Bronchial epithelial cell (primary cell): ENCODE measurements at regions not wholly inside any gene's neighbourhood (a gene's known extent, or its start where the extent isn't known, plus 50 kb on each side); places are given as distances from the start of the nearest gene placed in this dataset.

Source experiments
- DNase-seq: peaks from one replicate; pipeline ENCODE4 v3.0.0-alpha.2; 2010; ENCODE audit warnings: low read depth
- FAIRE-seq: peaks from 2 replicates; lab custom pipeline; 2011; peaks lifted over from hg19 to GRCh38; lab: Jason Lieb, UNC
- H3K27me3 ChIP-seq: 2 replicates; pipeline ENCODE4 v1.5.1; 2011; ENCODE audit warnings: low read length; ENCODE audit not compliant: control insufficient read depth, insufficient read depth
- H3K36me3 ChIP-seq: 2 replicates; pipeline ENCODE4 v1.5.1; 2011; ENCODE audit warnings: low read length; ENCODE audit not compliant: control insufficient read depth, insufficient read depth
- H3K4me3 ChIP-seq: 2 replicates; pipeline ENCODE4 v1.5.1; 2011; ENCODE audit warnings: mild to moderate bottlenecking, low read depth, low read length, control low read depth
- CTCF ChIP-seq: IDR thresholded peaks from 2 replicates; pipeline ENCODE4 v1.5.1; 2011; ENCODE audit warnings: mild to moderate bottlenecking, moderate library complexity, low read length, control low read depth, inconsistent platforms; ENCODE audit not compliant: insufficient read depth, severe bottlenecking

GRCh38 chr4:124432500-124432899 lies 280.0 kb downstream of the ANKRD50 start:
- Histone ChIP-seq H3K4me3 (no peak overlapping the region), H3K27me3 (no peaks in the 10 kb centered on the region), H3K36me3 (no peaks in the 10 kb centered on the region)
- DNase-seq (peak; percentile 85), FAIRE-seq (no peak)
- no peak for TF ChIP-seq CTCF

GRCh38 chr4:124433044-124433443 lies 279.5 kb downstream of the ANKRD50 start:
- FAIRE-seq (no peak), DNase-seq (no peak)
- no peaks in the 10 kb centered on the region for H3K36me3 ChIP-seq
- H3K27me3 ChIP-seq = no peaks in the 10 kb centered on the region
- no peak for TF ChIP-seq CTCF
- no peak overlapping the region for H3K4me3 ChIP-seq

- DNase-seq (peak; percentile 36), FAIRE-seq (no peak)
- Histone ChIP-seq H3K4me3 (no peak overlapping the region), H3K36me3 (no peaks in the 10 kb centered on the region), H3K27me3 (no peaks in the 10 kb centered on the region)
- TF ChIP-seq CTCF = no peak
Observed at GRCh38 chr4:124433500-124433899, 279.0 kb downstream of the ANKRD50 start.

GRCh38 chr4:124435274-124435950 lies 277.1 kb downstream of the ANKRD50 start:
- H3K27me3 ChIP-seq = no peaks in the 10 kb centered on the region
- no peaks in the 10 kb centered on the region for H3K36me3 ChIP-seq
- DNase-seq (no peak), FAIRE-seq (no peak)
- no peak overlapping the region for H3K4me3 ChIP-seq
- TF ChIP-seq CTCF = no peak

GRCh38 chr4:124437853-124438495 lies 274.6 kb downstream of the ANKRD50 start:
- DNase-seq (peak; percentile 30), FAIRE-seq (no peak)
- Histone ChIP-seq H3K4me3 (no peak overlapping the region), H3K36me3 (no peaks in the 10 kb centered on the region), H3K27me3 (no peaks in the 10 kb centered on the region)
- TF ChIP-seq CTCF = no peak
